ENCODE measurements at regions not wholly inside any gene's neighbourhood (a gene's known extent, or its start where the extent isn't known, plus 50 kb on each side); places are given as distances from the start of the nearest gene placed in this dataset.

GRCh38 chr20:60650087-60650486 lies 602.0 kb upstream of the CDH4 start:
- in situ Hi-C loops (cut with HindIII; ENCODE audit: low pct_ligation_motif_present, low sequenced_read_pairs): no loop called here
- Histone ChIP-seq H3K27ac (no peak overlapping the region), H3K27me3 (replicated peaks) (no peaks in the 10 kb centered on the region), H3K36me3 (replicated peaks) (no peaks in the 10 kb centered on the region), H3K4me3 (ENCODE audit: low read depth, low read length) (no peak overlapping the region)
- TF ChIP-seq, protein P1, sequence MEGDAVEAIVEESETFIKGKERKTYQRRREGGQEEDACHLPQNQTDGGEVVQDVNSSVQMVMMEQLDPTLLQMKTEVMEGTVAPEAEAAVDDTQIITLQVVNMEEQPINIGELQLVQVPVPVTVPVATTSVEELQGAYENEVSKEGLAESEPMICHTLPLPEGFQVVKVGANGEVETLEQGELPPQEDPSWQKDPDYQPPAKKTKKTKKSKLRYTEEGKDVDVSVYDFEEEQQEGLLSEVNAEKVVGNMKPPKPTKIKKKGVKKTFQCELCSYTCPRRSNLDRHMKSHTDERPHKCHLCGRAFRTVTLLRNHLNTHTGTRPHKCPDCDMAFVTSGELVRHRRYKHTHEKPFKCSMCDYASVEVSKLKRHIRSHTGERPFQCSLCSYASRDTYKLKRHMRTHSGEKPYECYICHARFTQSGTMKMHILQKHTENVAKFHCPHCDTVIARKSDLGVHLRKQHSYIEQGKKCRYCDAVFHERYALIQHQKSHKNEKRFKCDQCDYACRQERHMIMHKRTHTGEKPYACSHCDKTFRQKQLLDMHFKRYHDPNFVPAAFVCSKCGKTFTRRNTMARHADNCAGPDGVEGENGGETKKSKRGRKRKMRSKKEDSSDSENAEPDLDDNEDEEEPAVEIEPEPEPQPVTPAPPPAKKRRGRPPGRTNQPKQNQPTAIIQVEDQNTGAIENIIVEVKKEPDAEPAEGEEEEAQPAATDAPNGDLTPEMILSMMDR (IDR thresholded peaks at IDR 0.05; ENCODE audit: low read depth, low read length, missing control alignments): no peak
- DNase-seq: no peak

DNA sequence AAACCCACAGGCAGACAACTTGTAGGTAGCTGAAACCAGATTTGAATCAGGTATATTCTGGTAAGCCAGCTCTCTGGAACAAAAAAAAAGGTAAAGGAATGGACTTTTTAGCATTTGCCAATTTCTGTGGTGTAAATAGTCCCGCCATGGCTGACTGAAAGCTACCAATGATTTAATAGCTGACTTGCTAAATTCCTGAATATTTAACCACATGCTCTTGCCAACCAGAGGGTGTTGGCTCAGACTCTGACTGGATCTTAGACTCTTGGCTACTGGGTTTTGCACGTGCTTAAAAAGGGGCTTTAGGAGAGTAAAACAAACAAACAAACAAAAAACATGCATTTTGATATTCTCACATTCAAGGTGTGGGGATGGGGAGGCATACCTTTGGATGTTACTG lies 600.0 kb upstream of the CDH4 start:
- no peak overlapping the region for H3K27ac ChIP-seq
- no peaks in the 10 kb centered on the region for H3K27me3 ChIP-seq (replicated peaks)
- in situ Hi-C loops (cut with HindIII; ENCODE audit: low pct_ligation_motif_present, low sequenced_read_pairs): no loop called here
- no peak for DNase-seq
- H3K4me3 ChIP-seq (ENCODE audit: low read depth, low read length): no peak overlapping the region
- H3K36me3 ChIP-seq (replicated peaks): no peaks in the 10 kb centered on the region
- TF ChIP-seq, protein P1 (IDR thresholded peaks at IDR 0.05; ENCODE audit: low read depth, low read length, missing control alignments): no peak

DNA sequence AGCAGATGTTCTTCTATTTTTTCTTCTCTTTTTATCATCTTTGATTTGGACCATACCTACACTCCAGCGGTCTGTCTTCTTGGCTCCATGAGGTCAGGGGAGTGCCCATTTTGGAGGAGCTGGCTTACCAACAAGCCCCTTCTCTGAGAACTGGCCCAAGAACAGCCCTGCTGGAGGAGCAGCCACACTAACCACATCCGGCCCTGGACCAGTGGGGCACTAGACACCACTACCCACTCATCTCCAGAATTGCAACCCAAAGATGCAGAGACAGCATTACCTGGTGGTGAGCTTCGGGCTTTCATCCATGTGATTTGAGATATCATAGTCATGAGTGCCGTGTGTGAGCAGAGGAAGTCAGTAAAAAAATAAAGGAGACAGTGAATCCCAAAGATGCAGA lies 599.4 kb upstream of the CDH4 start:
- in situ Hi-C loops (cut with HindIII; ENCODE audit: low pct_ligation_motif_present, low sequenced_read_pairs): no loop called here
- DNase-seq: no peak
- Histone ChIP-seq H3K27me3 (replicated peaks) (no peaks in the 10 kb centered on the region), H3K27ac (no peak overlapping the region), H3K4me3 (ENCODE audit: low read depth, low read length) (no peak overlapping the region), H3K36me3 (replicated peaks) (no peaks in the 10 kb centered on the region)
- TF ChIP-seq, protein P1 (IDR thresholded peaks at IDR 0.05; ENCODE audit: low read depth, low read length, missing control alignments): no peak

- no peak for DNase-seq
- in situ Hi-C loops (cut with HindIII; ENCODE audit: low pct_ligation_motif_present, low sequenced_read_pairs): no loop called here
These were observed 598.8 kb upstream of the CDH4 start for GRCh38 chr20:60653111-60653845.

DNA sequence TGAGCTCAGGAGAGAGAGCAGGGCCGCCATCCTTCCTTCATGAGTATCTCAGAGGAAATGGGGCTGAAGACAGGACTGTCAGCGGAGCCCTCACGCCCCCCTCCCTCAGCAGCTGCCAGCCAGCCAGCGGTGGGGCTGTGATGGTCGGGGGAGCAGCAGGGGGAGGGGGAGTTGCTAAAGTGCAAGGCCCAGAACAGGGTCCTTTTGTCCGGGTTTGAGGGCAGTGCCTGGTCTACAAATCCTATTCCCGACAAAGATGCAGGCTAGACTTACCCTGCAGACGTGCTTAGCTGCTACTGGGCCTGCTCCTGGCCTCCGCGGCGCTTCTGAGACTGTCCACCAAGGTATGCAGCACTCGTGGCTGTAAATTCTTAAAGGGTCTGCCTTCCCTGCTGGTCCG lies 593.4 kb upstream of the CDH4 start:
- Histone ChIP-seq H3K27me3 (replicated peaks) (no peaks in the 10 kb centered on the region), H3K4me3 (ENCODE audit: low read depth, low read length) (no peak overlapping the region), H3K36me3 (replicated peaks) (no peaks in the 10 kb centered on the region), H3K27ac (no peak overlapping the region)
- DNase-seq: no peak
- TF ChIP-seq, protein P1 (IDR thresholded peaks at IDR 0.05; ENCODE audit: low read depth, low read length, missing control alignments): no peak
- in situ Hi-C loops (cut with HindIII; ENCODE audit: low pct_ligation_motif_present, low sequenced_read_pairs): no loop called here

More at GRCh38 chr20:60653111-60653845, 598.8 kb upstream of the CDH4 start:
- Histone ChIP-seq H3K36me3 (replicated peaks) (no peaks in the 10 kb centered on the region), H3K27me3 (replicated peaks) (no peaks in the 10 kb centered on the region), H3K27ac (no peak overlapping the region), H3K4me3 (ENCODE audit: low read depth, low read length) (no peak overlapping the region)
- TF ChIP-seq, protein P1 (IDR thresholded peaks at IDR 0.05; ENCODE audit: low read depth, low read length, missing control alignments): no peak

DNA sequence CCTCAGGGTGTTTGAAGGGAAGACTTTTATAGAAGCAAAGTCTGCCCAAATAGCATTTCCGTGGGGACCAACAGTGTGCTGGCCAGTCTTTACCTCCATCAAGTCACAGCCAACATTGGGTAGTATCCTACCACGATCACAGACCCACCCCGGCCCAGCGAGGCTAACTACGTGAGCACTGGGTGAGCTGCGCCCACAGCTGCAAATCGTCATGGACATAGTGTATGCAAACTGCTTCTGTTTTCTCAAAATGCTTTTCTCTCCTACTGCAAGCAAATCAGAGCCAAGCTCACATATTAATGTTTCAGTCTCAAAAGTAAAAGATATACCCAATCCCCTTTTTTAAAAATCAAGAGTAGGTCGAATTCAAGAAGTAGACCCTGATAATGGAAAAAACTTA lies 592.8 kb upstream of the CDH4 start:
- H3K27me3 ChIP-seq (replicated peaks): no peaks in the 10 kb centered on the region
- no peak overlapping the region for H3K4me3 ChIP-seq (ENCODE audit: low read depth, low read length)
- no peak overlapping the region for H3K27ac ChIP-seq
- DNase-seq: no peak
- TF ChIP-seq, protein P1 (IDR thresholded peaks at IDR 0.05; ENCODE audit: low read depth, low read length, missing control alignments): no peak
- H3K36me3 ChIP-seq (replicated peaks): no peaks in the 10 kb centered on the region
- in situ Hi-C loops (cut with HindIII; ENCODE audit: low pct_ligation_motif_present, low sequenced_read_pairs): no loop called here
